HG02970 (cell line): ENCODE measurements at regions not wholly inside any gene's neighbourhood (a gene's known extent, or its start where the extent isn't known, plus 50 kb on each side); places are given as distances from the start of the nearest gene placed in this dataset.
"Not testable (repeated sequence)": the region's sequence is repeated elsewhere in the genome, so short reads cannot be mapped to it uniquely, and the experiment has no call there.

Source experiments
- ATAC-seq: cut with Tn5 transposase; IDR thresholded peaks from one replicate; pipeline ENCODE4 v1.9.1; 2021; ENCODE audit warnings: mild to moderate bottlenecking, moderate library complexity, moderate number of reproducible peaks; ENCODE audit not compliant: unreplicated experiment, low FRiP score

- ATAC-seq = no peak
Measured at GRCh38 chr6:168919470-168920179, 334.0 kb downstream of the THBS2 start.

- ATAC-seq = no peak
Measured at GRCh38 chr6:168916576-168917211, 337.0 kb downstream of the THBS2 start.

GRCh38 chr6:168915855-168916254 lies 337.8 kb downstream of the THBS2 start:
- no peak for ATAC-seq

GRCh38 chr6:168915242-168915641 lies 338.4 kb downstream of the THBS2 start:
- no peak for ATAC-seq

GRCh38 chr6:168913866-168914469 lies 339.7 kb downstream of the THBS2 start:
- ATAC-seq = no peak

GRCh38 chr6:168913231-168913865 lies 340.3 kb downstream of the THBS2 start:
- not testable (repeated sequence) for ATAC-seq

DNA sequence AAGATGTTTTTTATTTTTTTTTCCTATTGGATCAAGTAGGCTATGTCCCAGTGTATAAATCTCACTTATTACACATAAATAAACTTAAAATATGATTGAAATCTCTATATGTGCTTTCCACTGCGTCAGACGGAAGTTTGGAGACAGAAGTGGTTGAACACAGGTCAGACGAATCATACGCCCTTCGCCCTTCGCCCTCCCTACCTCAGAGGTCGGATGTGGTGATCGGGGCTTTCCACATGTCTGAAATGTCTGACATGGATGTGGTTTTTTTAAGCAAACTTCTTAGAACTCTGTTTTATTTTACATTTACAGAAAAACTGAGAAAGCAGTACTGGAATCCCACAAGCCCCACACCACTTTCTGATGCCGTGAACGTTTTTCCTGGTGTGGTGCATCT lies 344.4 kb downstream of the THBS2 start:
- ATAC-seq = no peak

DNA sequence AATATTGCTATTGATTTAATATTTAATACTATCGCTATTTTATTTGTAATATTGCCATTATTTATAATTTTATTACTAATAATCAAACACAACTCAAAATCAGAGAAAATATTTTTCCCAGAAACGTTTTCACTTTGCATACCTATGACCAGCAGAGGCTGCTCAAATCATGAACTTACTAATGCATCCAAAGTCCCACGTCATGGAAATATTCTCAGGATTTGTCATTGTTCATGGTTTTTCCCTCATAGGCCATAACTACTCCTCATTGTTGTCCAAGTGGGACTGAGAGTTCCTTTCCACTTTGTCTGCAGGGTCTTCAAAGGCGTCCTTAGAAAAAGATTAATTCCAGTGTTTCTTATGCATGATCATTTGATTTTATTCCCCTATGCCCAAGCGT lies 344.8 kb downstream of the THBS2 start:
- ATAC-seq = no peak

DNA sequence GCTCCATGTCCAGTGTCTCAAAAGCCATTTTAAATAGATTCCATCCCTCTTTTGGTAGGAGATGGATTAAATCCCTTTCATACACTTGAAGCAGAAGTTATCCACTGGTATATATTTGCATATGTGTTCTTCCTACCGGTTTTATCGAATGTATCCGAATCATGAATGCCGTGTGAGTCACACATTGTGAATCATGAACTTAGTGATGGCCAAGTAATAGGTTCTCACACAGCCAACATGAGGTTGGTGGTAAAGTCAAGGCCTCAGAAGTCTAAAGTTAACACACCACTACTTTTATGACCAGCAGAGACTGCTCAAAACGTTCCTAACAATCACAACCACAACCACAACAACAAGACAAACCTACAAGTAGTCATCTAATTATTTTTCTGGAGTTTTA lies 345.5 kb downstream of the THBS2 start:
- ATAC-seq = no peak

- no peak for ATAC-seq
Measured at GRCh38 chr6:168906391-168906790, 347.3 kb downstream of the THBS2 start.

GRCh38 chr6:168905451-168906090 lies 348.1 kb downstream of the THBS2 start:
- ATAC-seq = no peak

DNA sequence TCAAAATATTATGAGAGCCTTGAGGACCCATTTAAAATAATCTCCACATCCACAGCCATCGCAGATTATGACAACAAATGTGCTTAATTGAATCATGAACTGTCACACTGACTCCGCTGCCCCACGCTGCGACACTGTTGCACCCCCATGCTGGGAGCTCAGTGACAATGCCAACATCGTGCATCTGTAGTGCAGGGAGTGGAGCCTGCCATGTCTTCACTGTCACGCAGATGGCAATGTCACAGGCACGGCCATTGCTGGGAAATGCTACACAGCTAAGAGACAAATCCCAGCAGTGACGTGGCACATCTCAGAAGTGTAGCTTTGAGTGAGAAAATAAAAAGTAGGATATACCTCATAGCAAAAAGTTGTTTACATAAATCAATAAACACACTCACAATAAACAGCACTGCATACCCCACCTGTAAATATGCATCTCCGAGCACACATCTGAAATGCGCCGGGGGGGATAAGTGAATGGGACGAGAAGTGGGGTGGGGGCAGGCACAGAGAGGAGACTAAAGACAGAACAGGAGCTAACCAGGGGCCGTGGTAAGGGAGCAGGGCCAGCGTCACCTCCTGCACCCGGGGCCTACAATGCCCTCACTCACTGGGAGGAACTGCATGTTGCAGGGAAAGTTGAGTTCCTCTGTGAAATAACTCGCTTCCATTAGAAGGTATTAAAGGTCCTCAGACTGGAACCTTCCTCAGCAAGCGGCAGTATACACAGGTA lies 349.9 kb downstream of the THBS2 start:
- ATAC-seq = no peak

DNA sequence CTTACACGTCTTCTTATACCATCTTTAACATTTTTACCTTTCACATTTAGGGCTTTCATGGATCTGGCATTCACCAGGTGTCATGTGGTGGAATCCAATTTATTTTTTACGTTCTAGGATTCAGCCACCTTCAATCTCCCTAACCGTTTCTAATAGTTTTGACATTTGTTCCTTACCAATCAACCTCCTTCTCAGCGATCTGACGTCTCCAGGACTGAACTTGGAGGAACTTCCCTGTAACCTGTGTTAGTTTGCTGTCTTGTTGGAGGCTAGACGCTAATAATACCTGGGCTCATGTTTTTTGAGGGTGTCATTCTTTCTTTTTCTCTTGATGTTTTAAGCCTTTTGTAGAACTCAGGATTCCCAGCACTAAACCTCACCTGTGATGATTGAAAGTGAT lies 351.6 kb downstream of the THBS2 start:
- no peak for ATAC-seq

DNA sequence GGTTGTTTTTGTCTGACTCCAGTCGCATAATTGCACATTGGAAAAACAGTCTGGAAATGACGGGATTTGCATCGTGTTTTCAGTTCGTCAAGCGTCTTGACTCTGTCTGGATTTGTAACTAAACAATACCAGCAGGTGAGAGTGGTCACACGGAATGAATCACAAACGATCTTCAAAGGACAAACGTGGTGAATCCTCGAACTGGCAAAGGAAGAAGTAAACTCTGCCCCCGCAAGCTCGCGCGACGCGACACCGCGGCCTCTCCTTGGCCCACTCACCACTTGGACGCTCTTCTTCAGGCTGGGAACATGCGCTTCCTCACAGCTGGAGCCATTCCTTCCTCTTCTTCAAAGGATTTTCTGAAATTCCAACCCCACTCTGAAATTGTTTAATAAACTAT lies 352.6 kb downstream of the THBS2 start:
- ATAC-seq = no peak

- ATAC-seq = no peak
Measured at GRCh38 chr6:168896321-168896720, 357.3 kb downstream of the THBS2 start.

GRCh38 chr6:168895102-168895812 lies 358.4 kb downstream of the THBS2 start:
- peak; percentile 84 for ATAC-seq

DNA sequence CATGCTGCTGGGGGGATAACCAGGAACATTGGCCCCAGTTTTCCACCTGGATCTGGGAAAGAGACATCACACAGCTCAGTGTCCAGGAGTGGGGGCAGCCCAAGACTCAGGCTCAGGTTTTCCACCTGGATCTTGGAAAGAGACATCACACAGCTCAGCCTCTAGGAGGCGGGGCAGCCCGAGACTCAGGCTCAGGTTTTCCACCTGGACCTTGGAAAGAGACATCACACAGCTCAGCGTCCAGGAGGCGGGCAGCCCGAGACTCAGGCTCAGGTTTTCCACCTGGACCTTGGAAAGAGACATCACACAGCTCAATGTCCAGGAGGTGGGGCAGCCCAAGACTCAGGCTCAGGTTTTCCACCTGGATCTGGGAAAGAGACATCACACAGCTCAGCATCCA lies 361.6 kb downstream of the THBS2 start:
- ATAC-seq = no peak

DNA sequence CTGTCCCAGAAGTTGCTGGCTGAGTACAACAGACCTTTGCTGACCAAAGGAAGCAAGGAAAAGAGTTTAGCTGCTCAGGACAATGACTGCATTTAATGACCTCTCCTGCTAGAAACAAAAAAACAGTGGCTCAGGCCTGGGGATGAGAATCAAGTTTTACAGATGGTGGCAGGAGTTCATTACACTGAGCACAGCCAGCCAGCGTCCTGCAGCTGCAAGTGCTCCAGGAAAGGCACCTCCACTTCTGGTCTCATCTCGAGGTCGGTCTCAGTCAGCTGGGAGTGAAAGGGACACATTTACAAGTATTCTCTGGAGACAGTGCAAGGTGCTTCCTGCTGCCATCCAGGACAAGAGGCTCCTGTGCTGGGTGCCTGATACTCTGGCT lies 362.7 kb downstream of the THBS2 start:
- ATAC-seq = no peak

- ATAC-seq = no peak
Measured at GRCh38 chr6:168890306-168890980, 363.2 kb downstream of the THBS2 start.
